ENCODE measurements at regions not wholly inside any gene's neighbourhood (a gene's known extent, or its start where the extent isn't known, plus 50 kb on each side); places are given as distances from the start of the nearest gene placed in this dataset.

DNA sequence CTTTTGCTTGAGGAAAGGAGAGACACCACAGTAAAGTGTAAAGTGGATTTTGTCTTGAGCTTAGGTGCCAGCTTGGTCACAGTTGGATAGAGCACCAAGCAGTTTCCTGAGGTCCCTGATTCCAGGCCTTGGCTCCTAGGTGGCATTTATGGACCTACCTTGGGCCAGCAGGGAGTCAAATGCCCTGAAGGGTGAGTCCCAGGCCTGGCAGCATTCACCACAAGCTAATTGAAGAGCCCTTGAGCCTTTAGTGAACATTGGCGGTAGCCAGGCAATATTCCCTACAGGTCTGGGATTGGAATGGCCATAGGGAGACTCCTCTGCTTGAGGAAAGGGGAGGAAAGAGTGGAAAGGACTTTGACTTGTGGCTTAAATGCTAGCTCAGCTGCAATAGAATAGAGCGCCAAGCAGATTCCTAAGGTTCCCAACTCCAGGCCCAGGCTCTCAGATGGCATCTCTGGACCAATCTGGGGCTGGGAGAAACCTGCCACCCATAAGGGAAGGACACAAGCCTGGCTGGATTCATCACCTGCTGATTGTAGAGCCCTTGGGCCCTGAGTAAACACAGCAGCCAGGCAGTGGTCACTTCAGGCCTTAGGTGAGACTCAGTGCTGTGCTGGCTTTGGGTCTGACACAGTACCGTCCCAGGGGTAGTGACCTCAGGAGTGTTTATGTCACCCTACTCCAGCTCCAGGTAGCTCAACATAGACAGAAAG lies 137.5 kb upstream of the OTOS start:
- H3K9me3 ChIP-seq (ENCODE audit: control insufficient read depth, insufficient read depth, low read length), result peaks cover 5% of the 10 kb centered on the region; the same call in 1 of the 2 replicates
- H3K4me3 ChIP-seq (ENCODE audit: insufficient read depth, low read depth, low read length), result no peak overlapping the region
- H2BK20ac ChIP-seq (ENCODE audit: low read depth, low read length), result peak overlapping the region; percentile 28
- in situ Hi-C loops (cut with MboI; ENCODE audit: low sequenced_read_pairs) (no loop called here), dilution Hi-C loops (cut with HindIII; ENCODE audit: low sequenced_read_pairs, unreplicated experiment) (no loop called here), intact Hi-C loops (cut with micrococcal nuclease) (no loop called here)
- H3K56ac ChIP-seq (ENCODE audit: extremely low read depth, insufficient read depth, low read length), result no peak overlapping the region
- no peak overlapping the region for H3K4me2 ChIP-seq (ENCODE audit: low read depth, low read length)
- peaks cover 13% of the 10 kb centered on the region for H3K27me3 ChIP-seq (ENCODE audit: control insufficient read depth, insufficient read depth, low read length)
- H3K79me1 ChIP-seq (ENCODE audit: low read depth in 1 of 2, low read length in 2 of 2), result no peaks in the 10 kb centered on the region
- peaks cover 15% of the 10 kb centered on the region for H3K9me1 ChIP-seq (ENCODE audit: insufficient read depth, low read length)
- TF ChIP-seq MAFK (IDR thresholded peaks at IDR 0.05; ENCODE audit: low read depth, low read length), result no peak
- no peak for TF ChIP-seq MXI1 (IDR thresholded peaks at IDR 0.05; ENCODE audit: borderline replicate concordance, low read depth, low read length)
- TF ChIP-seq BHLHE40 (IDR thresholded peaks at IDR 0.05; ENCODE audit: low read depth, low read length), result no peak
- no peak for TF ChIP-seq POLR2A (IDR thresholded peaks at IDR 0.05; ENCODE audit: low read depth, low read length)
- TF ChIP-seq, protein P1, sequence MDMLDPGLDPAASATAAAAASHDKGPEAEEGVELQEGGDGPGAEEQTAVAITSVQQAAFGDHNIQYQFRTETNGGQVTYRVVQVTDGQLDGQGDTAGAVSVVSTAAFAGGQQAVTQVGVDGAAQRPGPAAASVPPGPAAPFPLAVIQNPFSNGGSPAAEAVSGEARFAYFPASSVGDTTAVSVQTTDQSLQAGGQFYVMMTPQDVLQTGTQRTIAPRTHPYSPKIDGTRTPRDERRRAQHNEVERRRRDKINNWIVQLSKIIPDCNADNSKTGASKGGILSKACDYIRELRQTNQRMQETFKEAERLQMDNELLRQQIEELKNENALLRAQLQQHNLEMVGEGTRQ (IDR thresholded peaks at IDR 0.05; ENCODE audit: low read depth, low read length), result no peak
- no peak for TF ChIP-seq ELK1 (IDR thresholded peaks at IDR 0.05; ENCODE audit: borderline replicate concordance, low read depth, low read length)
- peak overlapping the region; percentile 35; the same call in 1 of the 2 replicates for H3K14ac ChIP-seq (replicated peaks; ENCODE audit: low read depth, low read length)
- WGBS, 2 experiments (ENCODE audit: extremely low coverage in 2 of 2, insufficient read length in 1 of 2), result 100% methylated on average over 1 of the region's 3 CpGs; no CpG with 5 or more reads in 1 of the 2 experiments
- H2BK120ac ChIP-seq (ENCODE audit: low read depth, low read length), result no peak overlapping the region
- ATAC-seq (ENCODE audit: low read depth) (no peak), DNase-seq (no peak)
- H4K5ac ChIP-seq (ENCODE audit: low read depth, low read length), result no peak overlapping the region
- H2AK9ac ChIP-seq (replicated peaks; ENCODE audit: low read depth, low read length, poor library complexity), result no peak overlapping the region
- H3K4ac ChIP-seq (ENCODE audit: low read depth, low read length), result peak overlapping the region; percentile 39
- H2AK5ac ChIP-seq (ENCODE audit: low read depth, low read length), result peak overlapping the region; percentile 26; the same call in 1 of the 2 replicates
- H3K4me1 ChIP-seq (ENCODE audit: control insufficient read depth, insufficient read depth, low read length), result peaks cover 11% of the 10 kb centered on the region
- H3K36me3 ChIP-seq (ENCODE audit: control insufficient read depth, insufficient read depth, low read length), result no peaks in the 10 kb centered on the region
- peak overlapping the region; percentile 34 for H2AFZ ChIP-seq (replicated peaks; ENCODE audit: low read length, poor library complexity)
- no TSS peak for BruUV-seq (replicated peaks)
- ChIA-PET POLR2A (ENCODE audit: unreplicated experiment) (no interaction called here), CTCF (interaction anchor here (1.0 kb wide), 1 partner anchor 18 kb away, joined by 3 read pairs; no protein-coding TSS in a partner anchor)
- no peak overlapping the region for H3K23ac ChIP-seq (ENCODE audit: low read depth, low read length)
- H2BK15ac ChIP-seq (ENCODE audit: low read depth, low read length), result no peak overlapping the region
- no peak overlapping the region for H4K8ac ChIP-seq (ENCODE audit: low read depth in 2 of 2, low read length in 2 of 2)
- H2BK5ac ChIP-seq (ENCODE audit: low read depth, low read length, poor library complexity, severe bottlenecking), result no peak overlapping the region
- H3K27ac ChIP-seq (ENCODE audit: insufficient read depth, low read length), result no peak overlapping the region
- H3K18ac ChIP-seq (ENCODE audit: low read depth, low read length), result no peak overlapping the region
- no peak overlapping the region for H3K9ac ChIP-seq (ENCODE audit: low read depth, low read length)
- H4K91ac ChIP-seq (ENCODE audit: insufficient read depth, low read depth, low read length), result 0 out of 2 replicates have a peak overlapping the region, but pooled peaks have one; percentile 4
- no peaks in the 10 kb centered on the region for H4K20me1 ChIP-seq (ENCODE audit: insufficient read depth, low read length)

Data from IMR-90 (cell line).